MCF 10A (cell line): ENCODE measurements at regions not wholly inside any gene's neighbourhood (a gene's known extent, or its start where the extent isn't known, plus 50 kb on each side); places are given as distances from the start of the nearest gene placed in this dataset.

ENCODE experiments used
- BruUV-seq: library from RNA; stranded (reverse); fragments of 400-500 nt; replicated peaks from 2 replicates; lab custom pipeline; 2021; lab: Mats Ljungman, UMichigan
- CTCF ChIA-PET: fragments of 300-600 bp; sonication (Branson Sonifier 250); formaldehyde crosslinking; extraction: SDS; loops from one replicate; lab custom pipeline; 2021; ENCODE audit warnings: antibody characterized with exemption, inconsistent platforms; lab: Yijun Ruan, JAX
- POLR2A ChIA-PET: fragments of 300-600, 350-650 bp; sonication (Branson Sonifier 250); formaldehyde crosslinking; extraction: SDS; loops from one replicate; lab custom pipeline; 2020; ENCODE audit warnings: antibody characterized with exemption, inconsistent platforms; lab: Yijun Ruan, JAX
- DNase-seq: peaks from one replicate; pipeline ENCODE4 v3.0.0-alpha.2; 2018; ENCODE audit not compliant: unreplicated experiment
- H3K27ac Mint-ChIP-seq: one replicate; pipeline ENCODE4 v1.8.0; 2022; ENCODE audit warnings: mild to moderate bottlenecking, low read depth, mixed read lengths; ENCODE audit not compliant: unreplicated experiment
- H3K27me3 Mint-ChIP-seq: one replicate; pipeline ENCODE4 v1.8.0; 2022; ENCODE audit warnings: mixed read lengths; ENCODE audit not compliant: insufficient read depth, unreplicated experiment
- H3K36me3 Mint-ChIP-seq: one replicate; pipeline ENCODE4 v1.8.0; 2022; ENCODE audit warnings: mild to moderate bottlenecking, moderate library complexity, mixed read lengths; ENCODE audit not compliant: insufficient read depth, unreplicated experiment
- H3K4me1 Mint-ChIP-seq: one replicate; pipeline ENCODE4 v1.8.0; 2022; ENCODE audit warnings: mixed read lengths; ENCODE audit not compliant: insufficient read depth, unreplicated experiment
- H3K4me3 Mint-ChIP-seq: one replicate; pipeline ENCODE4 v1.8.0; 2022; ENCODE audit warnings: mild to moderate bottlenecking, moderate library complexity, mixed read lengths; ENCODE audit not compliant: unreplicated experiment
- H3K9me3 Mint-ChIP-seq: one replicate; pipeline ENCODE4 v1.8.0; 2022; ENCODE audit warnings: mixed read lengths; ENCODE audit not compliant: unreplicated experiment
- intact Hi-C: fragments of 100-400 bp; cut with micrococcal nuclease; formaldehyde crosslinking; loops from 2 replicates; pipeline ENCODE4 v1.14.1; 2022
- TF ChIP-seq, protein P1 (sequence below): fragments of 200-600 bp; IDR thresholded peaks from one replicate; pipeline ENCODE4 v1.8.0; 2022; ENCODE audit warnings: antibody characterized with exemption, mild to moderate bottlenecking; ENCODE audit not compliant: unreplicated experiment

DNA sequence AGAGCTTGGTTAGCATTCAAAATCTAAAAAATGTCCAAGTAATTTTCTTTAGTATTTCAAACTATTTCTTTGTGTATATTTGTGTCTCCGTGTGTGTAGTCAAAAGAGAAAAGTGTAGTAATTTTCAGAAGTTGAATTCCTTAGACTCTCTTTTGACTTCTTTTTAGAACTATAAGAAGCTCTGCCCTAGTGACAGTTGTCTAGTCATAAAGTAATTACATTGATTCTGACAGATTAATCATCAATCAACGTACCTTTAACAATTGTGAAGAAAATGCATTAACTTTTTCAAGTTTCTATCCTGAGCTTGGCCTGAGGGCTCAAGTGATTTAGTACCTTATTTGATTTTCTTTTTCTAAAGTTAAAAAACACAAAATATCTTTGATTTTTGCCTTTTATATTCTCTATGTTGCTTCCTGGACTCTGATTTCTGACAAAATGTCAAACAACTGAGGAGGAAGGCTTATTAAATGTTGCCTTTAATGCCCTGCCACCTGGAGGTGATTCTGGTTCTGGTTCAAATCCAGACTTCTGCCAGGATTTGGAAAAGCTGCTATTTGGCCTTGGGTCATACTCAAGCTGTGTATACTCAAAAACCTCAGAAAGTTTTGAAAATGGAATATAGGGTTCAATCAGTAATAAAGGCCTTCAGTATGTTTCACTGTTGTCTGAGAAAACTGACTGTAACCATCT, 653.6 kb downstream of the NSUN3 start:
- intact Hi-C loops = loop anchor here (1.0 kb wide), 3 partner anchors 380 to 467 kb away; no protein-coding TSS in a partner anchor
- Mint-ChIP-seq H3K27ac (no peak overlapping the region), H3K4me3 (no peak overlapping the region), H3K36me3 (no peaks in the 10 kb centered on the region), H3K27me3 (peaks cover 70% of the 10 kb centered on the region), H3K9me3 (no peaks in the 10 kb centered on the region), H3K4me1 (no peaks in the 10 kb centered on the region)
- POLR2A ChIA-PET = interaction anchor here (0.5 kb wide), 1 partner anchor 380 kb away, joined by 3 read pairs; no protein-coding TSS in a partner anchor
- DNase-seq = peak; percentile 40
- TF ChIP-seq, protein P1, sequence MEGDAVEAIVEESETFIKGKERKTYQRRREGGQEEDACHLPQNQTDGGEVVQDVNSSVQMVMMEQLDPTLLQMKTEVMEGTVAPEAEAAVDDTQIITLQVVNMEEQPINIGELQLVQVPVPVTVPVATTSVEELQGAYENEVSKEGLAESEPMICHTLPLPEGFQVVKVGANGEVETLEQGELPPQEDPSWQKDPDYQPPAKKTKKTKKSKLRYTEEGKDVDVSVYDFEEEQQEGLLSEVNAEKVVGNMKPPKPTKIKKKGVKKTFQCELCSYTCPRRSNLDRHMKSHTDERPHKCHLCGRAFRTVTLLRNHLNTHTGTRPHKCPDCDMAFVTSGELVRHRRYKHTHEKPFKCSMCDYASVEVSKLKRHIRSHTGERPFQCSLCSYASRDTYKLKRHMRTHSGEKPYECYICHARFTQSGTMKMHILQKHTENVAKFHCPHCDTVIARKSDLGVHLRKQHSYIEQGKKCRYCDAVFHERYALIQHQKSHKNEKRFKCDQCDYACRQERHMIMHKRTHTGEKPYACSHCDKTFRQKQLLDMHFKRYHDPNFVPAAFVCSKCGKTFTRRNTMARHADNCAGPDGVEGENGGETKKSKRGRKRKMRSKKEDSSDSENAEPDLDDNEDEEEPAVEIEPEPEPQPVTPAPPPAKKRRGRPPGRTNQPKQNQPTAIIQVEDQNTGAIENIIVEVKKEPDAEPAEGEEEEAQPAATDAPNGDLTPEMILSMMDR = peak; percentile 10
- CTCF ChIA-PET = interaction anchor here (0.7 to 1.4 kb wide), 13 partner anchors 8 to 723 kb away, joined by 3 to 9 read pairs (median 3); no protein-coding TSS in a partner anchor
- BruUV-seq = no TSS peak

DNA sequence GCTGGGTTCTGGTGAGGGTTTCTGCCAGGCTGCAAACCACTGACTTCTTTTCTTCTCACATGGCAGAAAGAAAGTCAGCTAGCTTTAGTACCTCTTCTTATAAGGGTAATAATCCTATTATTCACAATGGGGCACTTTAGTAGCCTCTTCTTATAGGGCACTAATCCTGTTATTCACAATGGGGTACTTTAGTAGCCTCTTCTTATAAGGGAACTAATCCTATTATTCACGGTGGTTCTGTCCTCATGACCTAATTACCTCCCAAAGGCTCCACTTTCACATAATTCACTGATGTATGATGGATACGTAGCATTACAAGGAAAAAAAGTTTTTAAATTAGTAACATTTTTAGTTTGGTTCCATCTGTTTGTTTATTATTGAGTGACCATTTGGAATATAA, 671.3 kb downstream of the NSUN3 start:
- H3K4me1 Mint-ChIP-seq = peaks cover 6% of the 10 kb centered on the region
- H3K4me3 Mint-ChIP-seq = no peak overlapping the region
- H3K9me3 Mint-ChIP-seq = no peaks in the 10 kb centered on the region
- peaks cover 6% of the 10 kb centered on the region for H3K36me3 Mint-ChIP-seq
- DNase-seq = no peak
- TF ChIP-seq, protein P1 = no peak
- no peak overlapping the region for H3K27ac Mint-ChIP-seq
- CTCF ChIA-PET = no interaction called here
- intact Hi-C loops = no loop called here
- POLR2A ChIA-PET = no interaction called here
- H3K27me3 Mint-ChIP-seq = peaks cover 38% of the 10 kb centered on the region
- BruUV-seq = no TSS peak

GRCh38 chr3:94735354-94735753, 672.5 kb downstream of the NSUN3 start:
- Mint-ChIP-seq H3K9me3 (no peaks in the 10 kb centered on the region), H3K4me3 (no peak overlapping the region), H3K27me3 (peaks cover 38% of the 10 kb centered on the region), H3K27ac (no peak overlapping the region), H3K36me3 (peaks cover 5% of the 10 kb centered on the region), H3K4me1 (peaks cover 6% of the 10 kb centered on the region)
- no TSS peak for BruUV-seq
- POLR2A ChIA-PET = no interaction called here
- DNase-seq = peak; percentile 26
- intact Hi-C loops = no loop called here
- CTCF ChIA-PET = no interaction called here
- TF ChIP-seq, protein P1 = no peak

DNA sequence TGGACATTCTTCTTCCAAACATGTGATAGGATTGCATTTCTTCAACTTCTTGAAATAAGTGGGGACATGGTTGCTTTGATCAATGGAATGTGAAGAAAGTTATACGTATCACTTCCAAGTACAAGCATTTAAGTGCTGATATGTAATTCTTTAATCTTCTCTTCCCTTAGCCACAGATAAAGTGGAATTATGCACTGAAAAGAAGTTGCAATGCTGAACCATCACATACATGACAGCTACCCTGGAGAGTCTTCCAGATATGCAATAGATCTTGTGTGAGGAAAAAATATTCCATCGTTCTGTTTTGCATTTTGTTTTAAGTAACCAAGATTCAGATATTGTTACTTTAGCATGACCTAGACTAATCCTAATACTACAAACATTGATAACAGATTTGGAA, 674.3 kb downstream of the NSUN3 start:
- Mint-ChIP-seq H3K4me1 (peaks cover 6% of the 10 kb centered on the region), H3K9me3 (no peaks in the 10 kb centered on the region), H3K27ac (no peak overlapping the region), H3K36me3 (no peaks in the 10 kb centered on the region), H3K27me3 (peaks cover 38% of the 10 kb centered on the region), H3K4me3 (no peak overlapping the region)
- ChIA-PET POLR2A (no interaction called here), CTCF (no interaction called here)
- TF ChIP-seq, protein P1 = no peak
- intact Hi-C loops = no loop called here
- BruUV-seq = no TSS peak
- DNase-seq = no peak
